ENCODE measurements at regions not wholly inside any gene's neighbourhood (a gene's known extent, or its start where the extent isn't known, plus 50 kb on each side); places are given as distances from the start of the nearest gene placed in this dataset.

DNA sequence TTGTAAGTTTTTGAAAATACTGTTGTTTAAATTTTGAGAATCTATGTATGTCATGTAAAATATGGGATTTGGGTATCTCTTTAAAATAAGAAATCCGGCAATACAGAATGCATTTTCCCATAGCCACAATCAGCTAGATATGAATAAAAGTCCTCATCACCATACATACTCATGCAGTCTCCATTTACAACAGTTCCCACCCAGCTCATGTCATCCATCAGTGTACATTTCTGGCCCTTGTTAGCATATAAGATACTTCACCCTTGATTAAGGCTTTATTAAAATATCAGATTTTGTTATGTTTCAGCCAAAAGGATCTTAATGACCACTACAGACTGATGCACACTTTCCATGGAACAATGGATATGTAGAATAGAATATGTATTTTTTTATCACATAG is 218.0 kb downstream of the DPY19L2 start (continued):
- TF ChIP-seq, protein P1, sequence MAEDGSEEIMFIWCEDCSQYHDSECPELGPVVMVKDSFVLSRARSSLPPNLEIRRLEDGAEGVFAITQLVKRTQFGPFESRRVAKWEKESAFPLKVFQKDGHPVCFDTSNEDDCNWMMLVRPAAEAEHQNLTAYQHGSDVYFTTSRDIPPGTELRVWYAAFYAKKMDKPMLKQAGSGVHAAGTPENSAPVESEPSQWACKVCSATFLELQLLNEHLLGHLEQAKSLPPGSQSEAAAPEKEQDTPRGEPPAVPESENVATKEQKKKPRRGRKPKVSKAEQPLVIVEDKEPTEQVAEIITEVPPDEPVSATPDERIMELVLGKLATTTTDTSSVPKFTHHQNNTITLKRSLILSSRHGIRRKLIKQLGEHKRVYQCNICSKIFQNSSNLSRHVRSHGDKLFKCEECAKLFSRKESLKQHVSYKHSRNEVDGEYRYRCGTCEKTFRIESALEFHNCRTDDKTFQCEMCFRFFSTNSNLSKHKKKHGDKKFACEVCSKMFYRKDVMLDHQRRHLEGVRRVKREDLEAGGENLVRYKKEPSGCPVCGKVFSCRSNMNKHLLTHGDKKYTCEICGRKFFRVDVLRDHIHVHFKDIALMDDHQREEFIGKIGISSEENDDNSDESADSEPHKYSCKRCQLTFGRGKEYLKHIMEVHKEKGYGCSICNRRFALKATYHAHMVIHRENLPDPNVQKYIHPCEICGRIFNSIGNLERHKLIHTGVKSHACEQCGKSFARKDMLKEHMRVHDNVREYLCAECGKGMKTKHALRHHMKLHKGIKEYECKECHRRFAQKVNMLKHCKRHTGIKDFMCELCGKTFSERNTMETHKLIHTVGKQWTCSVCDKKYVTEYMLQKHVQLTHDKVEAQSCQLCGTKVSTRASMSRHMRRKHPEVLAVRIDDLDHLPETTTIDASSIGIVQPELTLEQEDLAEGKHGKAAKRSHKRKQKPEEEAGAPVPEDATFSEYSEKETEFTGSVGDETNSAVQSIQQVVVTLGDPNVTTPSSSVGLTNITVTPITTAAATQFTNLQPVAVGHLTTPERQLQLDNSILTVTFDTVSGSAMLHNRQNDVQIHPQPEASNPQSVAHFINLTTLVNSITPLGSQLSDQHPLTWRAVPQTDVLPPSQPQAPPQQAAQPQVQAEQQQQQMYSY (CRISPR knock-in tag; IDR thresholded peaks at IDR 0.05) = no peak
- TF ChIP-seq TEAD4 (CRISPR knock-in tag; IDR thresholded peaks at IDR 0.05) (no peak), ZNF671 (CRISPR knock-in tag; IDR thresholded peaks at IDR 0.05) (no peak), HMGA2 (CRISPR knock-in tag; IDR thresholded peaks at IDR 0.05) (no peak), FOXJ3 (CRISPR knock-in tag; IDR thresholded peaks at IDR 0.05; ENCODE audit: borderline replicate concordance) (no peak)

DNA sequence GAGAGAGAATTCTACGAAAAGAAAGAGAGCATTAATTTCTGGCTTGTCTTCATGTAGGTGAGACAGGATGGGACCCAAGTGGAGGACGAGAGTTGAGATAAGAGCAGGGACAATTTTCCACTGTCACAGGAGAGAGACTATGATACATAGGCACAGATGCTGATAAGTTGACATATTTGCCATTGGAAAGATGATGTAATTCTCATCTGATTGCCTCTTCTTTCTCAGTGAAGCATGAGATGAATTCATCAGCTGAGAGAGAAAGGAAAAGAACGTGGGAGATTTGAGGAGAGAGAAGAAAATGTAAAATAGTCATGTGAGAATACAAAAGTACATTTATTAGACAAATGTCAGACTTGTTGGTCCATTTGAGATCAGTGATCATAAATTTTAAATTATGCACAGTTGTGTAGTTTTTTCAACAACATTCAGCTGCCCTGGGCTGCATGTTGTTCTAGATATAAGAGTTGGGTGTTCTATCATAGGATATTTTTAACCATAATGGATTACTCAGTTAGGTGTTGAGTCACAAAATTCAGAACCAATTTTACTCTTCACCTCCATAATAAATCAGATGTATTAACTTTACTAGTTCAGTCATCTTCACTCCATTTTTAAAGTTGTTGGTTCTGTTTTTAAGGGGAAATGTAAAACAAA is 222.9 kb downstream of the DPY19L2 start:
- peaks cover 6% of the 10 kb centered on the region for H3K4me1 Mint-ChIP-seq
- ChIA-PET CTCF (no interaction called here), POLR2A (no interaction called here)
- no peak for DNase-seq (ENCODE audit: low spot score)
- no peaks in the 10 kb centered on the region for H3K36me3 Mint-ChIP-seq
- H3K9me3 Mint-ChIP-seq = no peaks in the 10 kb centered on the region
- H3K27me3 Mint-ChIP-seq (ENCODE audit: low read depth) = no peaks in the 10 kb centered on the region
- no peak for ATAC-seq
- no peak overlapping the region for H3K4me3 Mint-ChIP-seq
- no peak overlapping the region for H3K27ac Mint-ChIP-seq
- TF ChIP-seq NR3C1 (CRISPR knock-in tag; conservative IDR thresholded peaks at IDR 0.05; ENCODE audit: low read depth) = no peak
- TF ChIP-seq ZNF396 (CRISPR knock-in tag; IDR thresholded peaks at IDR 0.05; ENCODE audit: borderline replicate concordance) = no peak
- no peak for TF ChIP-seq MYBL2 (CRISPR knock-in tag; IDR thresholded peaks at IDR 0.05)
- TF ChIP-seq, protein P2, sequence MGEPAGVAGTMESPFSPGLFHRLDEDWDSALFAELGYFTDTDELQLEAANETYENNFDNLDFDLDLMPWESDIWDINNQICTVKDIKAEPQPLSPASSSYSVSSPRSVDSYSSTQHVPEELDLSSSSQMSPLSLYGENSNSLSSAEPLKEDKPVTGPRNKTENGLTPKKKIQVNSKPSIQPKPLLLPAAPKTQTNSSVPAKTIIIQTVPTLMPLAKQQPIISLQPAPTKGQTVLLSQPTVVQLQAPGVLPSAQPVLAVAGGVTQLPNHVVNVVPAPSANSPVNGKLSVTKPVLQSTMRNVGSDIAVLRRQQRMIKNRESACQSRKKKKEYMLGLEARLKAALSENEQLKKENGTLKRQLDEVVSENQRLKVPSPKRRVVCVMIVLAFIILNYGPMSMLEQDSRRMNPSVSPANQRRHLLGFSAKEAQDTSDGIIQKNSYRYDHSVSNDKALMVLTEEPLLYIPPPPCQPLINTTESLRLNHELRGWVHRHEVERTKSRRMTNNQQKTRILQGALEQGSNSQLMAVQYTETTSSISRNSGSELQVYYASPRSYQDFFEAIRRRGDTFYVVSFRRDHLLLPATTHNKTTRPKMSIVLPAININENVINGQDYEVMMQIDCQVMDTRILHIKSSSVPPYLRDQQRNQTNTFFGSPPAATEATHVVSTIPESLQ (CRISPR knock-in tag; IDR thresholded peaks at IDR 0.05) = no peak
- no peak for TF ChIP-seq SMAD4 (CRISPR knock-in tag; IDR thresholded peaks at IDR 0.05)
- no peak for TF ChIP-seq ZNF416 (CRISPR knock-in tag; IDR thresholded peaks at IDR 0.05)
- TF ChIP-seq, protein P3, sequence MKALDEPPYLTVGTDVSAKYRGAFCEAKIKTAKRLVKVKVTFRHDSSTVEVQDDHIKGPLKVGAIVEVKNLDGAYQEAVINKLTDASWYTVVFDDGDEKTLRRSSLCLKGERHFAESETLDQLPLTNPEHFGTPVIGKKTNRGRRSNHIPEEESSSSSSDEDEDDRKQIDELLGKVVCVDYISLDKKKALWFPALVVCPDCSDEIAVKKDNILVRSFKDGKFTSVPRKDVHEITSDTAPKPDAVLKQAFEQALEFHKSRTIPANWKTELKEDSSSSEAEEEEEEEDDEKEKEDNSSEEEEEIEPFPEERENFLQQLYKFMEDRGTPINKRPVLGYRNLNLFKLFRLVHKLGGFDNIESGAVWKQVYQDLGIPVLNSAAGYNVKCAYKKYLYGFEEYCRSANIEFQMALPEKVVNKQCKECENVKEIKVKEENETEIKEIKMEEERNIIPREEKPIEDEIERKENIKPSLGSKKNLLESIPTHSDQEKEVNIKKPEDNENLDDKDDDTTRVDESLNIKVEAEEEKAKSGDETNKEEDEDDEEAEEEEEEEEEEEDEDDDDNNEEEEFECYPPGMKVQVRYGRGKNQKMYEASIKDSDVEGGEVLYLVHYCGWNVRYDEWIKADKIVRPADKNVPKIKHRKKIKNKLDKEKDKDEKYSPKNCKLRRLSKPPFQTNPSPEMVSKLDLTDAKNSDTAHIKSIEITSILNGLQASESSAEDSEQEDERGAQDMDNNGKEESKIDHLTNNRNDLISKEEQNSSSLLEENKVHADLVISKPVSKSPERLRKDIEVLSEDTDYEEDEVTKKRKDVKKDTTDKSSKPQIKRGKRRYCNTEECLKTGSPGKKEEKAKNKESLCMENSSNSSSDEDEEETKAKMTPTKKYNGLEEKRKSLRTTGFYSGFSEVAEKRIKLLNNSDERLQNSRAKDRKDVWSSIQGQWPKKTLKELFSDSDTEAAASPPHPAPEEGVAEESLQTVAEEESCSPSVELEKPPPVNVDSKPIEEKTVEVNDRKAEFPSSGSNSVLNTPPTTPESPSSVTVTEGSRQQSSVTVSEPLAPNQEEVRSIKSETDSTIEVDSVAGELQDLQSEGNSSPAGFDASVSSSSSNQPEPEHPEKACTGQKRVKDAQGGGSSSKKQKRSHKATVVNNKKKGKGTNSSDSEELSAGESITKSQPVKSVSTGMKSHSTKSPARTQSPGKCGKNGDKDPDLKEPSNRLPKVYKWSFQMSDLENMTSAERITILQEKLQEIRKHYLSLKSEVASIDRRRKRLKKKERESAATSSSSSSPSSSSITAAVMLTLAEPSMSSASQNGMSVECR (CRISPR knock-in tag; IDR thresholded peaks at IDR 0.05; ENCODE audit: borderline replicate concordance) = no peak
- TF ChIP-seq NFE2L1 (CRISPR knock-in tag; IDR thresholded peaks at IDR 0.05) = no peak
- TF ChIP-seq, protein P4, sequence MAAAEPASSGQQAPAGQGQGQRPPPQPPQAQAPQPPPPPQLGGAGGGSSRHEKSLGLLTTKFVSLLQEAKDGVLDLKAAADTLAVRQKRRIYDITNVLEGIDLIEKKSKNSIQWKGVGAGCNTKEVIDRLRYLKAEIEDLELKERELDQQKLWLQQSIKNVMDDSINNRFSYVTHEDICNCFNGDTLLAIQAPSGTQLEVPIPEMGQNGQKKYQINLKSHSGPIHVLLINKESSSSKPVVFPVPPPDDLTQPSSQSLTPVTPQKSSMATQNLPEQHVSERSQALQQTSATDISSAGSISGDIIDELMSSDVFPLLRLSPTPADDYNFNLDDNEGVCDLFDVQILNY (CRISPR knock-in tag; IDR thresholded peaks at IDR 0.05) = no peak
- TF ChIP-seq, protein P5, sequence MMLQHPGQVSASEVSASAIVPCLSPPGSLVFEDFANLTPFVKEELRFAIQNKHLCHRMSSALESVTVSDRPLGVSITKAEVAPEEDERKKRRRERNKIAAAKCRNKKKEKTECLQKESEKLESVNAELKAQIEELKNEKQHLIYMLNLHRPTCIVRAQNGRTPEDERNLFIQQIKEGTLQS (CRISPR knock-in tag; conservative IDR thresholded peaks at IDR 0.05) = no peak
- TF ChIP-seq, protein P6, sequence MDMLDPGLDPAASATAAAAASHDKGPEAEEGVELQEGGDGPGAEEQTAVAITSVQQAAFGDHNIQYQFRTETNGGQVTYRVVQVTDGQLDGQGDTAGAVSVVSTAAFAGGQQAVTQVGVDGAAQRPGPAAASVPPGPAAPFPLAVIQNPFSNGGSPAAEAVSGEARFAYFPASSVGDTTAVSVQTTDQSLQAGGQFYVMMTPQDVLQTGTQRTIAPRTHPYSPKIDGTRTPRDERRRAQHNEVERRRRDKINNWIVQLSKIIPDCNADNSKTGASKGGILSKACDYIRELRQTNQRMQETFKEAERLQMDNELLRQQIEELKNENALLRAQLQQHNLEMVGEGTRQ (CRISPR knock-in tag; IDR thresholded peaks at IDR 0.05) = no peak
- TF ChIP-seq, protein P7, sequence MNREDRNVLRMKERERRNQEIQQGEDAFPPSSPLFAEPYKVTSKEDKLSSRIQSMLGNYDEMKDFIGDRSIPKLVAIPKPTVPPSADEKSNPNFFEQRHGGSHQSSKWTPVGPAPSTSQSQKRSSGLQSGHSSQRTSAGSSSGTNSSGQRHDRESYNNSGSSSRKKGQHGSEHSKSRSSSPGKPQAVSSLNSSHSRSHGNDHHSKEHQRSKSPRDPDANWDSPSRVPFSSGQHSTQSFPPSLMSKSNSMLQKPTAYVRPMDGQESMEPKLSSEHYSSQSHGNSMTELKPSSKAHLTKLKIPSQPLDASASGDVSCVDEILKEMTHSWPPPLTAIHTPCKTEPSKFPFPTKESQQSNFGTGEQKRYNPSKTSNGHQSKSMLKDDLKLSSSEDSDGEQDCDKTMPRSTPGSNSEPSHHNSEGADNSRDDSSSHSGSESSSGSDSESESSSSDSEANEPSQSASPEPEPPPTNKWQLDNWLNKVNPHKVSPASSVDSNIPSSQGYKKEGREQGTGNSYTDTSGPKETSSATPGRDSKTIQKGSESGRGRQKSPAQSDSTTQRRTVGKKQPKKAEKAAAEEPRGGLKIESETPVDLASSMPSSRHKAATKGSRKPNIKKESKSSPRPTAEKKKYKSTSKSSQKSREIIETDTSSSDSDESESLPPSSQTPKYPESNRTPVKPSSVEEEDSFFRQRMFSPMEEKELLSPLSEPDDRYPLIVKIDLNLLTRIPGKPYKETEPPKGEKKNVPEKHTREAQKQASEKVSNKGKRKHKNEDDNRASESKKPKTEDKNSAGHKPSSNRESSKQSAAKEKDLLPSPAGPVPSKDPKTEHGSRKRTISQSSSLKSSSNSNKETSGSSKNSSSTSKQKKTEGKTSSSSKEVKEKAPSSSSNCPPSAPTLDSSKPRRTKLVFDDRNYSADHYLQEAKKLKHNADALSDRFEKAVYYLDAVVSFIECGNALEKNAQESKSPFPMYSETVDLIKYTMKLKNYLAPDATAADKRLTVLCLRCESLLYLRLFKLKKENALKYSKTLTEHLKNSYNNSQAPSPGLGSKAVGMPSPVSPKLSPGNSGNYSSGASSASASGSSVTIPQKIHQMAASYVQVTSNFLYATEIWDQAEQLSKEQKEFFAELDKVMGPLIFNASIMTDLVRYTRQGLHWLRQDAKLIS (CRISPR knock-in tag; IDR thresholded peaks at IDR 0.05; ENCODE audit: borderline replicate concordance) = no peak
- TF ChIP-seq JUN (CRISPR knock-in tag; IDR thresholded peaks at IDR 0.05) = no peak
- TF ChIP-seq JAZF1 (CRISPR knock-in tag; IDR thresholded peaks at IDR 0.05) = no peak
- no peak for TF ChIP-seq RORB (CRISPR knock-in tag; IDR thresholded peaks at IDR 0.05)

Data from WTC11 (cell line).